Fibroblast of skin of right quadriceps (primary cell): ENCODE measurements at regions not wholly inside any gene's neighbourhood (a gene's known extent, or its start where the extent isn't known, plus 50 kb on each side); places are given as distances from the start of the nearest gene placed in this dataset.
A peak's percentile ranks its signal among the peaks of the same experiment; 100 is the strongest.

Experiments
- DNase-seq: peaks from one replicate; pipeline ENCODE4 v3.0.0-alpha.2; 2013

- no peak for DNase-seq
Measured at GRCh38 chr3:193851941-193852674, 259.1 kb downstream of the OPA1 start.

- DNase-seq: peak; percentile 46
Measured at GRCh38 chr3:193852901-193853300, 259.9 kb downstream of the OPA1 start.

GRCh38 chr3:193853511-193854219 lies 260.7 kb downstream of the OPA1 start:
- no peak for DNase-seq

- DNase-seq: peak; percentile 86
Measured at GRCh38 chr3:193857996-193858395, 265.0 kb downstream of the OPA1 start.

GRCh38 chr3:193859195-193859594 lies 266.2 kb downstream of the OPA1 start:
- DNase-seq: no peak

GRCh38 chr3:193861012-193861411 lies 268.0 kb downstream of the OPA1 start:
- DNase-seq: no peak

GRCh38 chr3:193862843-193863242 lies 269.8 kb downstream of the OPA1 start:
- no peak for DNase-seq

- DNase-seq: peak; percentile 23
Measured at GRCh38 chr3:193863657-193864357, 270.8 kb downstream of the OPA1 start.

GRCh38 chr3:193865339-193865738 lies 270.6 kb upstream of the HES1 start:
- DNase-seq: no peak

- DNase-seq: no peak
Measured at GRCh38 chr3:193865896-193866480, 270.0 kb upstream of the HES1 start.

GRCh38 chr3:193868590-193868989 lies 267.4 kb upstream of the HES1 start:
- no peak for DNase-seq

- peak; percentile 85 for DNase-seq
Measured at GRCh38 chr3:193869221-193870201, 266.4 kb upstream of the HES1 start.

- no peak for DNase-seq
Measured at GRCh38 chr3:193870376-193871219, 265.4 kb upstream of the HES1 start.

GRCh38 chr3:193871220-193871485 lies 264.8 kb upstream of the HES1 start:
- DNase-seq: no peak

GRCh38 chr3:193872265-193872753 lies 263.6 kb upstream of the HES1 start:
- DNase-seq: peak; percentile 89

- no peak for DNase-seq
Measured at GRCh38 chr3:193873426-193874201, 262.3 kb upstream of the HES1 start.

GRCh38 chr3:193874512-193874911 lies 261.4 kb upstream of the HES1 start:
- DNase-seq: no peak

- no peak for DNase-seq
Measured at GRCh38 chr3:193874997-193875593, 260.9 kb upstream of the HES1 start.

GRCh38 chr3:193875601-193876321 lies 260.2 kb upstream of the HES1 start:
- DNase-seq: no peak
